ENCODE measurements at regions not wholly inside any gene's neighbourhood (a gene's known extent, or its start where the extent isn't known, plus 50 kb on each side); places are given as distances from the start of the nearest gene placed in this dataset.
A peak's percentile ranks its signal among the peaks of the same experiment; 100 is the strongest.

DNA sequence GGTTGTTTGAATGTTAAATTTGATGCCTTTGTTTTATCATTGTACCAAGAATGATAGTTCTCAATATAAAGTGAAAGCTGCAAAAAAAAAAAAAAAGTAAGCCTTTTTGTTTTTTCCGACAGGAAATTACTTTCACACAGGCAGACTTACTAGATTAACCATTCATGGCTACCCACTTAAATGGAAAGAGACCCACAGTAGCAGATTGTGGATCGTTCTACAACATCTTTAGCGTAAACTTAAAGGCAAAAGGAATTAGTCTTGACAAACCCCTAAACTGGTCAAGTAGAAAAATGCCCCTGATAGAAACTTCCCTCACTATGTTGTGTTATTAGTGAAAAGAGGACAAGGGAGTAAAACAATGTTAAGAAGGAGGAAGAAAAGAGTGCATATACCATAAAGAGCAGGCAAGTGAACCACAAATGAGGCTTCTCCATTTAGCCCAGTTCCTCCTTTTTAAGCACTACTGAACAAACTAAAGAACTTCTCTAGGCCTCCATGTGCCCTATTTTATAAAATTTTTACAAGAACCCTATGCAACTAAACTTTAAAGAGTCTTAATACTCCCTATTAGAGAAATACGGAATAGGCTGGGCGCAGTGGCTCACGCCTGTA, 1560.3 kb downstream of the MRPL39 start:
- DNase-seq, result no peak
- no peak for ATAC-seq (replicated peaks in 1 of 2)
- peaks cover 20% of the 10 kb centered on the region for H3K4me1 Mint-ChIP-seq (ENCODE audit: low read depth)
- H3K27ac Mint-ChIP-seq, result no peak overlapping the region
- H3K36me3 Mint-ChIP-seq (ENCODE audit: insufficient read depth in 2 of 2), result no peaks in the 10 kb centered on the region
- H3K27me3 Mint-ChIP-seq (ENCODE audit: low read depth), result no peaks in the 10 kb centered on the region
- no peaks in the 10 kb centered on the region for H3K9me3 Mint-ChIP-seq
- H3K4me3 Mint-ChIP-seq, result no peak overlapping the region

DNA sequence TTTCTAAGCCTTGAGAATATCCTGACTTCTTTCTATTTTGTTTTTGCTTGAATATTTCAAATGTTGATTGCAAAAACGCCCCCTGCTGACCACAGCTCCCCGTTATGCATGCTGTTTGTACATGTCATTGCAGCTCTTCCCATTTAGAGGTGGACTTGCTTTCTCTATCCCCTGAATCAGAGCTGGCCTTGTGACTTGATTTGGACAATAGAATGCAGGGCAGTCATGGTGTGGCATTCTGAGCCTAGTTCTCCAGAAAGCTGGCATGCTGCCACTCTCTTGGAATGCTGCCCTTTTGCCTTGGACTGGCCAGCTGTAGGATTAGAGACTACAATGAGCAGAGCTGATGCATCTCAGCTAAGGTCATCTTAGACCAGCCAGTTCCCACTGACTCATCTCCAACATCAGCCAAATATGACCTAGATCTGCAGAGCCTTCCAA, 1561.5 kb downstream of the MRPL39 start:
- DNase-seq, result peak; percentile 9 to 17
- H3K36me3 Mint-ChIP-seq (ENCODE audit: insufficient read depth in 2 of 2), result no peaks in the 10 kb centered on the region
- no peaks in the 10 kb centered on the region for H3K9me3 Mint-ChIP-seq
- H3K27ac Mint-ChIP-seq, result no peak overlapping the region
- no peak for ATAC-seq (replicated peaks in 1 of 2)
- peaks cover 18% of the 10 kb centered on the region for H3K4me1 Mint-ChIP-seq (ENCODE audit: low read depth)
- no peaks in the 10 kb centered on the region for H3K27me3 Mint-ChIP-seq (ENCODE audit: low read depth)
- no peak overlapping the region for H3K4me3 Mint-ChIP-seq

DNA sequence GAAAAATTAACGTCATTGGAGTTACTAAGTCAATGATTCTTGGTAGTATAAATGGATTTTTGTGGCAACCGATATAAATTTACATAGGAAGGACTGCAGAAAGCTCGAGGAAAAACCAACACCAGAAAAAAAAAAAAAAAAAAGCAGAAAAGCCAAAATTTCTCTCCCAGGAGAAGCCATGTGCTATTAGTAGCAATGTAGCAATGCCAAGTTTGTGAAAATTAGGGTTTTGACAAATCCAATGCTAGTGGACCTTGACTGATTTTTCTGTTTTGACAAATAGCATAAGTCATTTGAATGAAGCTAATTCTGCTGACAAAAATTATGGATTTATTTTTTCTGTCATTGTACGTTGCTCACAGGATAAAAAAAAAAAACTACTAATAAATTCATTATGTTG, 1561.9 kb downstream of the MRPL39 start:
- no peak for DNase-seq
- Mint-ChIP-seq H3K27me3 (ENCODE audit: low read depth) (no peaks in the 10 kb centered on the region), H3K4me3 (no peak overlapping the region), H3K36me3 (ENCODE audit: insufficient read depth in 2 of 2) (no peaks in the 10 kb centered on the region), H3K27ac (no peak overlapping the region), H3K4me1 (ENCODE audit: low read depth) (peaks cover 16% of the 10 kb centered on the region), H3K9me3 (no peaks in the 10 kb centered on the region)
- ATAC-seq (replicated peaks in 1 of 2), result no peak

DNA sequence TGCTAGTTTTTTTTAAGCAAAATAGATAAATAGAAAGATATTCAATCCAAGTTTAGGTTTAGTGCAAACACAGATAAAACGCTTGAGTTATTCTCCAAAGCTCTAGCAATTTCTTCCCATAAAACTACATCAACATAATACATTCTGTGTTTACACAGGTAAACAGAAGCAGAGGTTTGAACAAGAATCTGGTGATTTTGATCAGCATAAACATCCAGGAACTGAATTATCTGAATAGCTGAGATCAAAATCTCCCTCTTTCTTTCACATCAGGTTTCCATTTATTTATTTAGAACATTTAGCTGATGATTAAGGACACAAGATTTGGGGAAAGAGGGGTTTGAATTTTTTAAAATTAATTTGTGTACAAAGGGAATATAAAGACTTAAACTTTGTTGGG, 1564.6 kb downstream of the MRPL39 start:
- Mint-ChIP-seq H3K27ac (no peak overlapping the region), H3K9me3 (peaks cover 0 to 1% of the 10 kb centered on the region in 2 donors), H3K4me1 (ENCODE audit: low read depth) (peaks cover 11% of the 10 kb centered on the region), H3K27me3 (ENCODE audit: low read depth) (no peaks in the 10 kb centered on the region), H3K4me3 (no peak overlapping the region), H3K36me3 (ENCODE audit: insufficient read depth in 2 of 2) (no peaks in the 10 kb centered on the region)
- no peak for DNase-seq
- no peak for ATAC-seq (replicated peaks in 1 of 2)

DNA sequence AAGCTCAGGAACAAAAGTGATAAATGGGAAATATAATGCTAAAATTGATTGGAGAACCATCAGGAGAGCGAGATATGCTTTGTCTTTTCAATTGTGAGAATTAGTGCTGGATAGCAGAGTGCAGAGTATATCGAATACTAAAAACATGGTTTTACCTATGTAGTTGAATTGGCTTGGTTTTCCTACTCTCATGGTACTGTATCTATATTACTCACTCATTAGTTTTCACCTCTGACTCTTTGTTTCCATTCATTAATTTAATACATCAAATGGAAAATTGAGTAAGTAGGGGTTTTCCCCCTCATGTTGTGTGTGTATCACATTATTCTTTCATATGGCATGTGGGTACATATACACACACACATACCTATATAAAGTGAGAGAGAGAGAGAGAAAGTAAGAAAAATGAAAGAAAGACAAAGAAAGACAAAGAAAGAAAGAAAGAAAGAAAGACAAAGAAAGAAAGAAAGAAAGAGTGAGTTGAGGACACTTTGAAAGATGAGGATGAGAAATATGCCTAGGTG, 1574.5 kb downstream of the MRPL39 start:
- no peak overlapping the region for H3K4me3 Mint-ChIP-seq
- DNase-seq, result no peak
- H3K27me3 Mint-ChIP-seq (ENCODE audit: low read depth), result no peaks in the 10 kb centered on the region
- peaks cover 8% of the 10 kb centered on the region for H3K4me1 Mint-ChIP-seq (ENCODE audit: low read depth)
- H3K9me3 Mint-ChIP-seq, result peaks cover 2 to 5% of the 10 kb centered on the region in 2 donors
- peaks cover 0 to 3% of the 10 kb centered on the region in 2 donors for H3K36me3 Mint-ChIP-seq (ENCODE audit: insufficient read depth in 2 of 2)
- no peak overlapping the region for H3K27ac Mint-ChIP-seq
- no peak for ATAC-seq (replicated peaks in 1 of 2)

DNA sequence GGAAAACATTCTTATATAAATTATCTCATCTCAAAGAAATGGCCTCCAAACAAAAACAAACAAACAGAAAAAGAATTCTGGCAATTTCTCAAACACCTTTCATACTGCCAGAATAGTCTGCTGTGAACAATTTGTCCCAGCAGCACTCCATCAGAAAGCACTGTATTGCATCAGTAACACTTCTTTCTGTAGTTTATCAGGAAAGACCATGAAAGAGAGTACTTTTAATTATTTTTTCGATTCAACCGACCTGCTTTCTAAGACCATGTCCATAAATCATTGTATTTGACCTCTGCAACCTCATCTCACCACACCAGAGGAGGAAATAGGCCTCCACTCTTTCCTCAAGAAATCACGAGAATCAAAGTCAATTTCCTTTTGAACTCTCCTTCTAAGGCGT, 1579.9 kb downstream of the MRPL39 start:
- DNase-seq, result no peak
- H3K27me3 Mint-ChIP-seq (ENCODE audit: low read depth), result no peaks in the 10 kb centered on the region
- peaks cover under 1% of the 10 kb centered on the region for H3K4me1 Mint-ChIP-seq (ENCODE audit: low read depth)
- H3K9me3 Mint-ChIP-seq, result no peaks in the 10 kb centered on the region
- H3K36me3 Mint-ChIP-seq (ENCODE audit: insufficient read depth in 2 of 2), result no peaks in the 10 kb centered on the region
- ATAC-seq (replicated peaks in 1 of 2), result no peak
- H3K27ac Mint-ChIP-seq, result no peak overlapping the region
- no peak overlapping the region for H3K4me3 Mint-ChIP-seq

DNA sequence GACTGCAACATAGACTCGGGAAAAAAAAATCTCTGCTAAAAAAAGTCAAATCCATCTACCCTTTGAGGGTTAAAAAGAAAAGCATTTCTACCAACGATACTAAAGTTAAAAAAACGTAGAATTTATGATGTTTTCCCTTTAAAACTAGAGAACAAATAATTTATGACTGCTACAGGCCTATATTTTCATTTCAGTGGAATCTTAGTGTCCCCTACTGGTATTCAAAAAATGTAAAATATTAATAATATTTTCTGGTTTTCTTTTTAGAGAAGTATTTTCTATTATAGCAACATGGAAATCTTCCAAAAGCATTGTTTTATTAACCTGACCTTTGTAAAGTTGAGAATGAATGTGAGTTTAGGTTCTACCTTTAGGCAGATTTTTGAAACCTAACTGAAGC, 1582.2 kb downstream of the MRPL39 start:
- no peaks in the 10 kb centered on the region for H3K4me1 Mint-ChIP-seq (ENCODE audit: low read depth)
- H3K36me3 Mint-ChIP-seq (ENCODE audit: insufficient read depth in 2 of 2), result no peaks in the 10 kb centered on the region
- H3K27ac Mint-ChIP-seq, result no peak overlapping the region
- H3K4me3 Mint-ChIP-seq, result no peak overlapping the region
- ATAC-seq (replicated peaks in 1 of 2), result no peak
- peaks cover 0 to 2% of the 10 kb centered on the region in 2 donors for H3K9me3 Mint-ChIP-seq
- H3K27me3 Mint-ChIP-seq (ENCODE audit: low read depth), result no peaks in the 10 kb centered on the region
- DNase-seq, result no peak

DNA sequence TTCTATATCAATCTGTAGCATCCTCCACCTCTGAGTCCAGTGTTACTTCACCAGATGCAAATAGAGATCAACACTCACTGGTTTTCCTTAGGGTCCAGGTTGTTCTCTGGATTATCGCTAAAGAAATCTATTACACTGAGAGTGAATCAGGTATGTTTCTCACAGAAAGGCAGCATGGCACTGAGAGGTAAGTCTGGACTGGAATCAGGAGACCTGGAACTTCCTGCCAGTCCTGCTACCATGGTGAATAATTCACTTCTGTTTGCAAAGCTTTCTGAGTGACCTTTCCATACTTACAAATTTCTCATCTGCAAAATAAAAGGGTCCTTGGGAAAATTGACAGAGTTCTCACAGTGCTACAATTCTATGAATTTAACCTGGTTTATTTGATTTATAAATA, 1583.3 kb downstream of the MRPL39 start:
- Mint-ChIP-seq H3K27ac (no peak overlapping the region), H3K9me3 (peaks cover 4 to 7% of the 10 kb centered on the region in 2 donors), H3K4me3 (no peak overlapping the region), H3K27me3 (ENCODE audit: low read depth) (no peaks in the 10 kb centered on the region), H3K36me3 (ENCODE audit: insufficient read depth in 2 of 2) (peaks cover 0 to 3% of the 10 kb centered on the region in 2 donors), H3K4me1 (ENCODE audit: low read depth) (no peaks in the 10 kb centered on the region)
- DNase-seq (no peak), ATAC-seq (replicated peaks in 1 of 2) (no peak)

DNA sequence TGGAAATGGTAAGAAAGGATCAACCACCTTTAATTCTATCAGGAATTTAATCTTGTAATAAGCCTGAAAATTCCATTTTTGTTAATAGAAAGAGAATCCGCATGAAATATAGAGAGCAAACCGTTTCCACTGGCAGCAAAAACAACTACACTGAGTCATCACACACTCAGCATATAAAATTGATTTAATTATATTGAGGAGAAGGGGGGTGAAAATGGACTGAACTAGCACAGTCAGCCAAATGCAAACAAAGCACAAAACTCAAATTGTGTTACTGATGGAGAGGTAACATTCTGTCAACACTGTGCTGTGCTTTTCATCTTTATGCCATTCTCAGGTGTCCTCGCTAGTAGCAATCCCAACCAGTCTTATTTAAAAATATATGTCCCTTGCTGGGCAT, 1583.9 kb downstream of the MRPL39 start:
- peaks cover 0 to 3% of the 10 kb centered on the region in 2 donors for H3K36me3 Mint-ChIP-seq (ENCODE audit: insufficient read depth in 2 of 2)
- no peak overlapping the region for H3K27ac Mint-ChIP-seq
- DNase-seq, result no peak
- no peak overlapping the region for H3K4me3 Mint-ChIP-seq
- no peak for ATAC-seq (replicated peaks in 1 of 2)
- no peaks in the 10 kb centered on the region for H3K4me1 Mint-ChIP-seq (ENCODE audit: low read depth)
- H3K27me3 Mint-ChIP-seq (ENCODE audit: low read depth), result no peaks in the 10 kb centered on the region
- H3K9me3 Mint-ChIP-seq, result peaks cover 4 to 7% of the 10 kb centered on the region in 2 donors

DNA sequence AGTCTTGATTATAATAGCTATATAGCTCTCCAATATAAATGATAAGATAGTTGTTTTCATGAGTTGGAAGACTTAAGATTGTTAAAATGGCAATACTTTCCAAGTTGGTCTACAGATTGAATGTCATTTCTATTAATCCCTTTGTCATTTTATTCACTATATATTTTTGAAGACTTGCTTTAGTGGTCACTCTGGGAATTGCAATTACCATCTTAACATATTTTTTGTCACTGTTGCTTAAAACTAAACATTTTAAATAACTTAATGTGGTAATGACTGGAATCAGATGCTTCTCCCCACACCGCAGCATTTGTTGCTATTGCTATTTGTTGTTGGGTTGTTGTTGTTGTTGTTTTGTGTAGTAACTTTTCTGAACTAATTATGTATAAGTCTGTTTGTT, 1592.9 kb downstream of the MRPL39 start:
- H3K27ac Mint-ChIP-seq, result no peak overlapping the region
- H3K36me3 Mint-ChIP-seq (ENCODE audit: insufficient read depth in 2 of 2), result peaks cover 0 to 1% of the 10 kb centered on the region in 2 donors
- H3K4me3 Mint-ChIP-seq, result no peak overlapping the region
- no peak for ATAC-seq (replicated peaks in 1 of 2)
- peaks cover 3 to 6% of the 10 kb centered on the region in 2 donors for H3K9me3 Mint-ChIP-seq
- no peak for DNase-seq
- no peaks in the 10 kb centered on the region for H3K27me3 Mint-ChIP-seq (ENCODE audit: low read depth)
- H3K4me1 Mint-ChIP-seq (ENCODE audit: low read depth), result no peaks in the 10 kb centered on the region

DNA sequence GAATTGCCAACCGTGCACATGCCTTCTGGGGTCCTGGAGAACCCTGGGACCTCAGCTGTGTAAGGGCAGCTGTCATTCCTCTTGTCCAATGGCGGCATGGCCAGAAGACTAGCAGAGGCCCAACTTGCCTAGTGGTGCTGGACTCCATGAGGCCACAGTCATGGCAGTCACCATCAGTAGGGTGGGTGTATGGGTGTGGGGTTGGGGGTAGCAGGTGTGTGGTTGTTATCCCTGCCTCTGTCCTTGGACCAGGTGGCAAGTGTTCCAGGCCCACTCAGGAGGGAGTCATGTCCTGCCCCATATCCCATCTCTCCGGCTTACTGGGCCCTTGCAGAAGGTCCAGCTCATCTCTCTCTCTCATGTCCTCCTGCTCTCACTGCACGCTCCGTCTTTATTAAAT, 1596.2 kb downstream of the MRPL39 start:
- Mint-ChIP-seq H3K9me3 (peaks cover 0 to 3% of the 10 kb centered on the region in 2 donors), H3K4me1 (ENCODE audit: low read depth) (no peaks in the 10 kb centered on the region), H3K36me3 (ENCODE audit: insufficient read depth in 2 of 2) (no peaks in the 10 kb centered on the region), H3K27me3 (ENCODE audit: low read depth) (no peaks in the 10 kb centered on the region), H3K4me3 (no peak overlapping the region), H3K27ac (no peak overlapping the region)
- ATAC-seq (replicated peaks in 1 of 2) (no peak), DNase-seq (no peak)

DNA sequence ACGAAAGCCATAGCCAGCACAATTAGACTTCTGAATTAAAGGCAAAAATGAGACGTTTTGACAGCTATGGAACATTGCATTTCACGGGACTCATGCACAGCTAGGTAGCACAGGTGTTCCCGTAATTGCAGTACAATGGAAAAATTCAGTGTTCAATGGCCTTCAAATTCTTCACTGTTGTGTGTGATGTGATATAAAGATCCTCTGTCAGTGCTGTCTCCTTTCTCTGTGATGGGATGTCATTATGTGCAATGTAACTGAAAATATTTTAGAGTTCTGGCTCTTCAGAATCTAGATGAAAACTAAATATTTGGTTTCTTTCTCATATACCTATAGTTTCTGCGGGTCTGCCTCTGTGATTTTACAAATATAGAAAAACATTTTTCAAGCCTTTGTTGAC, 1599.7 kb downstream of the MRPL39 start:
- ATAC-seq (replicated peaks in 1 of 2), result no peak
- no peak overlapping the region for H3K27ac Mint-ChIP-seq
- H3K9me3 Mint-ChIP-seq, result peaks cover 0 to 9% of the 10 kb centered on the region in 2 donors
- no peaks in the 10 kb centered on the region for H3K4me1 Mint-ChIP-seq (ENCODE audit: low read depth)
- no peaks in the 10 kb centered on the region for H3K27me3 Mint-ChIP-seq (ENCODE audit: low read depth)
- H3K36me3 Mint-ChIP-seq (ENCODE audit: insufficient read depth in 2 of 2), result no peaks in the 10 kb centered on the region
- no peak overlapping the region for H3K4me3 Mint-ChIP-seq
- no peak for DNase-seq

DNA sequence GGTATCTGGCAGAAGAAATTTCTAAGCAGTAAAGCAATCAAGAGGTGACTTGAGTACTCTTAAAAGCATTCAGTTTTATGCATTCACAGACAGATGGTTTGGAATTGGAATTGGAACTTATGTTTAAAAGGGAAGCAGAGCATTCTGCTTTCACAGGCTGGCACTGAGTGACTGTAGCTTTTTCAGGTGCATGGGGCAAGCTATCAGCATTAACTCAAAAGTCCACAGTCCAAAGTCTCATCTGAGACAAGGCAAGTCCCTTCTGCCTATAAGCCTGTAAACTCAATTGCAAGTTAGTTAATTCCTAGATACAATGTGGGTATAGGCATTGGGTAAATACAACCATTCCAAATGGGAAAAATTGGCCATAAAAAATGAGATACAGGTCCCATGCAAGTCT, 1620.3 kb downstream of the MRPL39 start:
- no peak overlapping the region for H3K27ac Mint-ChIP-seq
- no peaks in the 10 kb centered on the region for H3K4me1 Mint-ChIP-seq (ENCODE audit: low read depth)
- no peak for DNase-seq
- H3K9me3 Mint-ChIP-seq, result peaks cover 2 to 7% of the 10 kb centered on the region in 2 donors
- peaks cover 0 to 4% of the 10 kb centered on the region in 2 donors for H3K36me3 Mint-ChIP-seq (ENCODE audit: insufficient read depth in 2 of 2)
- ATAC-seq (replicated peaks in 1 of 2), result no peak
- peaks cover under 1% of the 10 kb centered on the region for H3K27me3 Mint-ChIP-seq (ENCODE audit: low read depth)
- no peak overlapping the region for H3K4me3 Mint-ChIP-seq

DNA sequence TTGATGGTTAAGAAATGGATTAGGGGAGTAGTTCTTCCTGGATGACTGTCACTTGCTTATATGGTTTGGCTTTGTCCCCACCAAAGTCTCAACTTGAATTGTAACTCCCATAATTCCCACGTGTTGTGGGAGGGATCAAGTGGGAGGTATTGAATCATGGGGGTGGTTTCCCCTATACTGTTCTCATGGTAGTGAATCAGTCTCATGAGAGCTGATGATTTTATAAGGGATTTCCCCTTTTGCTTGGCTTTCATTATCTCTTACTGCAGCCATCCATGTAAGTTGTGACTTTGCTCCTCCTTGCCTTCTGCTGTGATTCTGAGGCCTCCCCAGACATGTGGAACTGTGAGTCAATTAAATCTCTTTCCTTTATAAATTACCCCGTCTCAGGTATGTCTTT, 1621.1 kb downstream of the MRPL39 start:
- Mint-ChIP-seq H3K36me3 (ENCODE audit: insufficient read depth in 2 of 2) (peaks cover 0 to 4% of the 10 kb centered on the region in 2 donors), H3K27ac (no peak overlapping the region), H3K4me1 (ENCODE audit: low read depth) (no peaks in the 10 kb centered on the region), H3K4me3 (no peak overlapping the region), H3K9me3 (peaks cover 2 to 7% of the 10 kb centered on the region in 2 donors), H3K27me3 (ENCODE audit: low read depth) (no peaks in the 10 kb centered on the region)
- ATAC-seq (replicated peaks in 1 of 2) (no peak), DNase-seq (no peak)

Data from activated T-cell treated with anti-CD3 and anti-CD28 coated beads, Interleukin-2, amount 50 U/mL, for 72 hours (primary cell).